HG02571 (cell line): ENCODE measurements at regions not wholly inside any gene's neighbourhood (a gene's known extent, or its start where the extent isn't known, plus 50 kb on each side); places are given as distances from the start of the nearest gene placed in this dataset.

ENCODE experiments used
- ATAC-seq: cut with Tn5 transposase; IDR thresholded peaks from one replicate; pipeline ENCODE4 v1.9.1; 2021; ENCODE audit warnings: mild to moderate bottlenecking, moderate library complexity; ENCODE audit not compliant: unreplicated experiment

- no peak for ATAC-seq
Observed at GRCh38 chr11:27287205-27287604, 75.8 kb downstream of the CCDC34 start.

GRCh38 chr11:27285761-27286160 lies 77.3 kb downstream of the CCDC34 start:
- no peak for ATAC-seq

- no peak for ATAC-seq
Observed at GRCh38 chr11:27282806-27283205, 80.2 kb downstream of the CCDC34 start.

DNA sequence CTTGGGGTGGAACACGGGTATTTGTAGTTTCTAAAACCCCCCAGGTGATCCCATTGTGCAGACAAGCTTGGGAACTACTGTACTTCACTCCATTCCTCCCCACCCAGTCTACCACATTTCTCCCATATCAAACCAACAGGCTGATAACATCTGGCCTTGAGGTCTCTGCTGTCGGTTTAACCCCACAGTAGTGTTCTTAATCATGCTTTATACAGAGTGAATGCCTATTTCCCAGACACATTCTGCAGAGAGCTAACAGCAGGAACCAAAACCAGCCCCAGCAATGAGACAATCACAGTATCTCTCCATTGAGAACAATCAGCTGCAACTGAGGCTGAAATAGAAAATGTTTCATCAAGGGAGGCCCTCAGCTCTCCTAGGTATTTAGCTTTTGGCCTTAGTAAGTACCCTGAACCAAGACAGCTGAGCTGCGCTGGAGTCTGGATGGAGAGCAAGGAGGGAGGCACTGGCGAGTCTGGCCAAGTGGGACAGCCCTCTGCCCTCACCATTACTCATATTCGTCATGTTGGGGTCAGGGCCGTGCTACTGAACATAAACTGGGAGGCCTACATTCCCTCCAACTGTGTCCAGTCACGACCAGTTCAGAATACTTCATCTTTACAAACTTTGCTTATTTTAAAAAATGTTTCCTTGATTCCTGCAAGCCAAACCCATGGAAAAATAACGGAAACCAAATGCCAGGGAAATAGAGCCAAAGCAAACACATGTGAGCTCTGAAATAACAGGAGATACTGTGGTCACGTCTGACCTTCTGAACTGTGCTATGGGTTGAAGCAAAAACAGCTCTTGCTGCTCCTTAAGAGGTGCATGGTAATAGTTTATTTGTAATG lies 81.0 kb downstream of the CCDC34 start:
- peak; percentile 53 for ATAC-seq

DNA sequence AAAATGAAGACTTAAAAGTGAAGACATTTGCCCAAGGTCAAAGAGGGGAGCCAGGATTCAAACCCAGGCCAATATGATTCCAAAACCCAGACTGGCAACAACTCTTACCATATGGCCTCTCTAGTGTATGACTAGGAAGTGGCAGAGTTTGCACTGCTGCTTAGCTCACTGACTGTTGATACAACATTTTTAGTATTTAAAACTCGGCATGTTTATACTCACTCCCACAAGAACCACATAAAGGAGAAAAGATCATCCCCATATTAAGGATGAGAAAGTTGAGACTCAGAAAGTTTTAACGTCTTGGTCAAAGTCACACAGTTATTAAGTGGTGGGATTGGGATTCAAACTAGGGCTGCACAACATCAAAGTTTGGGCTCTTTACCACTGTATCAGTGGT lies 81.7 kb downstream of the CCDC34 start:
- ATAC-seq, result no peak

- no peak for ATAC-seq
Observed at GRCh38 chr11:27280140-27280539, 82.9 kb downstream of the CCDC34 start.

DNA sequence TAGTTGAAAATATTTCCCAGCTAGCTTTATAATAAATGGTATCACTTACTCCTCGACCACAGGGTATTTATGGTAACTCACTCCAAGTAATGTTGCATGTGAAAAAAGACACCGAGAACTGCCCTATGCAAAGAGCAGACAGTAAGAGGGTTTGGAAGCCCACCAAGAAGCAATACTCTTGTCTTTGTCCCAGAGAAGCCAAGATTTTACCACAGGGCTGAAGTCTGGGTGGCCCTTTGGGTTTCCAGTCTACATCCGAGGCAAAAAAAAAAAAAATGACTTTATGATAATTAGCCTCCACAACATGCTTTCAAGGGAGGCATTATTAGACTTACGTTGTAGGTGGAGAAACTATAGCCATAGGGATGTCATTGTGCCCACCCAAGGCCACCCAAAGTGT lies 83.6 kb downstream of the CCDC34 start:
- ATAC-seq, result no peak

DNA sequence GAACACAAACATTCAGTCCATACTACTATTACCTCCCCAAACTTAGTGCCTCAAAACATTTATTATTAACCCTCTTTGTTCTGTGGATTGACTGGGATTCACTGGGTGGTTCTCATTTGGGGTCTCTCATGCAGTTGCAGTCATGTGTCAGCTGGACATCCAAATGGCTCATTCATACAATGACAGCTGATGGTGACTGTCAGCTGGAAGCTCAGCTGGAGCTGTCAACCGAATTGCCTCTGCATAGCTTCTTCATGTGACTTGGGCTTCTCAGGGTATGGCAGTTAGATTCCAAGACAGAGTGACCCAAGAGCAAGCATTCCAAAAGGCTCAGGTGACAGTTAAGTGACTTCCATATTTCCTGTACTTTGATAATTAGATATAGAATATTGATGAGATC lies 85.2 kb downstream of the CCDC34 start:
- no peak for ATAC-seq

- no peak for ATAC-seq
Observed at GRCh38 chr11:27276141-27276540, 86.9 kb downstream of the CCDC34 start.

- no peak for ATAC-seq
Observed at GRCh38 chr11:27274854-27275395, 88.1 kb downstream of the CCDC34 start.

DNA sequence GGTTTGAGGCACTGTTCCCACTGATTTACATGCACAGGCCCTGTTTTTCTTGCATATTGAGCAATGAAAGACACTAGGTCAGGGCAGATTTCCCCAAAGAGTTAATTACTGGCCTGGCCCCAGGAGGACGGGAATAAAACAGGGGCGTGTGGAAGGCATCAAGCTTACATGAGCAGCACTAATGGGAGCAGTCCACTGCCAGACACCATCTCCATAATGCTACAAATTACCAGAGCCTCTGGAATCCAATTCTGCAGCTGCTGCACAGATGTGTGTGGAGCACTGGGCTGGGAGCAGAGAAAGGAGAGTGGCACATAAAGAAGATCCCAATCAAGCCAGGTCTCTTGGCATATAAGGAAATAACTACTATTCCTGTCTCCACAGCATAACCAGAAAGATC lies 96.9 kb downstream of the CCDC34 start:
- no peak for ATAC-seq

GRCh38 chr11:27263986-27264385 lies 99.0 kb downstream of the CCDC34 start:
- ATAC-seq, result no peak

GRCh38 chr11:27263046-27263445 lies 100.0 kb downstream of the CCDC34 start:
- no peak for ATAC-seq

- ATAC-seq, result no peak
Observed at GRCh38 chr11:27255447-27255828, 107.6 kb downstream of the CCDC34 start.

DNA sequence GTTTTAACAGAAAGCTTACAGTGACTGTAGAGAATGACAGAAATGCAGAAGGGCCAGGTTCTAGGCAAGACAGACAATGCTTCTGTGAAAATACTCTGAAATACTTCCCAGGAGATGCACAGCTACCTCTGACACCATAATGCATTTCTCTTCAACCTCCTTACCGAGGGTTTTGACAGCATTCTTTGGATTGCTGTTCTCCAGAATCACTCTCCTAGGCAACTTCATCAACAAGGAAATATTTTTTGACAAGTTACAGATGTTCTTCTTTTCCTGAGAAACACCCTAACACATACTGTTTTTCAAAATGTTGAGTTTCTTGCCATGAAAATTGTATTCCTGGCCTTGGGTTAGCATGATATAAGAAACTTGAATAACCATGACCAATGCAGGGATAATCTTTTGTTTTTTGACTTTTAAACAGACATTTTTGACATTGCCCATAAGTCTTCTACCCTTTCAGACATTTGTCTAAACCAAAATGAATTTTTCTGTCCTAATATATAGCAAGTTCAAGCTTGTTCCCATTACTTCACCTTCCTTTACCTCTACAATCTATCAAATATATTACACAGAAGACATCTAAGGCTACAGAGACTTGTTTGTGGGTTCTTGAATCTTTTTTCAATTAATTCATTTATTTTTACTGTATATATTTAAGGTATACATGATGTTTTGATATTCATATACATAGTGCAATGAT lies 108.1 kb downstream of the CCDC34 start:
- ATAC-seq, result no peak

GRCh38 chr11:27253224-27253623 lies 109.8 kb downstream of the CCDC34 start:
- no peak for ATAC-seq

GRCh38 chr11:27250867-27251665 lies 111.9 kb downstream of the CCDC34 start:
- no peak for ATAC-seq

DNA sequence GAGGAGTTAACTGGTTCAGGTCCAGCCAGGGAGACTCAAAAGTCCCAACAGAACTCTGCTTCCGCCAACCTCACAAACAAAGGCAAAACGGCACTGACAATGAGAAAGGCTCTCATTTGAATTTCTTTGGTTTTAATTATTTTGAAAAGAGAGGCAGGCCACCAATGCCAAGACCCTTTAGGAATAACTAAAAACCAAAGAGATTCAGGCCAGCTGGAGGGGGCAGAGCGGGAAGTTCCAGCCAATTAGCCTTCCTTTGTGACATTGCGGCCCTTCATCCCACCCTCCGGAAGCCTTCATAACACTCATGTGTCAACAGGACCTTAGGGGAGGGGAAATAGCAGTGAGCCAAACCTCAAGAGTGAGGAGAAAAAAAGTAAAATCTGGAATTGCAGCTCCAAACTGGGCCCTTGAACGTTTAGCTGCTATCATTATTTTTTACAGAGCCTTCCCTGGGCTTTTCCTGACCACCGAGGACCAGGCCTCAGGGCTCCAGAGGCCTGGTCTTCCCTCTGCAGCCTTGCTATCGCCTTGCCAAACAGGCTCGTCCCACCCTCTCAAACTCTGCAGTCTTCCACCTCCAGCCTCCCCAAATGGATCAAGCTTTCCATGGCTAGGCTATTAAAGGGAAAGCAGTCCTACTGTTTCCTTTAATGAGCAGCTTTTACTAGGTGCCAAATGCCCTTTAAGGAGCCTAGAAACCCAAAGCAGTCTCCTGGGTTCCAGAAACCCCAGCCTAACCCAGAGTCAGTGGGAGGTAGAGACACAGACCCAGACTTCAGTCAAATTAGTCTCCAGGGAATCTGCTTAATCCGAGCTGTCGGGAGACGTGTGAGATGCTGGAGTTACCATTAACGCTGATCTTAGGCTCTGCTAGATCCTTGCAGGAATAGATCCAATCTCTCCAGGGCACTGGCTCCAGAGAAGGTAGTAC lies 114.2 kb downstream of the CCDC34 start:
- ATAC-seq, result no peak

GRCh38 chr11:27247660-27248059 lies 115.4 kb downstream of the CCDC34 start:
- no peak for ATAC-seq

GRCh38 chr11:27246925-27247324 lies 116.1 kb downstream of the CCDC34 start:
- ATAC-seq, result no peak
